A673 (cell line): ENCODE measurements at regions not wholly inside any gene's neighbourhood (a gene's known extent, or its start where the extent isn't known, plus 50 kb on each side); places are given as distances from the start of the nearest gene placed in this dataset.

Experiments used
- EZH2 ChIP-seq: fragments of 200-600 bp; sonication (generic); IDR thresholded peaks from 2 replicates; pipeline ENCODE4 v1.6.1; 2017; ENCODE audit warnings: borderline replicate concordance, low read depth, mild to moderate bottlenecking, mixed read lengths, antibody characterized with exemption, low read length; ENCODE audit not compliant: poor library complexity, severe bottlenecking
- TF ChIP-seq, protein P1 (sequence below): fragments of 300-800, 200-600 bp; sonication (generic); conservative IDR thresholded peaks from 2 replicates; pipeline ENCODE4 v1.5.1; 2017; ENCODE audit warnings: low read depth, mild to moderate bottlenecking, antibody characterized with exemption, low read length, moderate library complexity, mixed read lengths

DNA sequence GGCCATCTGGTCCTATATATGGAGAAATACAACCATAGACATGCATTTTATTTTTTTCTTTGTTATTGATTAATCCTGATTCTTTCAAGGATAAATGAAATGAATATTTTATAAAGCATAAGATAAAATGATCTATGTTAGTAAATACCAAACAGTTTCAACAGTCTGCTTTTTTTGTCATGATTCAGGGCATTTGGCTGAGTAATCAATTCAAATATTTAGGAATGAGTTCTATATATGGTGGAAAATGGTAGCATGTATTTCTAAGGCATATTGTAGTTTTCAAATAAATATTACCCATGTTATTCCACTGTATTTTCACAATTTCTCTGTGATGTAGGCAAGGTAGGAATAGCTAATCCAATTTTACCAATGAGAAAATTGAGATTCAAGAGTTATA, 287.5 kb upstream of the FKBP1C start:
- TF ChIP-seq, protein P1, sequence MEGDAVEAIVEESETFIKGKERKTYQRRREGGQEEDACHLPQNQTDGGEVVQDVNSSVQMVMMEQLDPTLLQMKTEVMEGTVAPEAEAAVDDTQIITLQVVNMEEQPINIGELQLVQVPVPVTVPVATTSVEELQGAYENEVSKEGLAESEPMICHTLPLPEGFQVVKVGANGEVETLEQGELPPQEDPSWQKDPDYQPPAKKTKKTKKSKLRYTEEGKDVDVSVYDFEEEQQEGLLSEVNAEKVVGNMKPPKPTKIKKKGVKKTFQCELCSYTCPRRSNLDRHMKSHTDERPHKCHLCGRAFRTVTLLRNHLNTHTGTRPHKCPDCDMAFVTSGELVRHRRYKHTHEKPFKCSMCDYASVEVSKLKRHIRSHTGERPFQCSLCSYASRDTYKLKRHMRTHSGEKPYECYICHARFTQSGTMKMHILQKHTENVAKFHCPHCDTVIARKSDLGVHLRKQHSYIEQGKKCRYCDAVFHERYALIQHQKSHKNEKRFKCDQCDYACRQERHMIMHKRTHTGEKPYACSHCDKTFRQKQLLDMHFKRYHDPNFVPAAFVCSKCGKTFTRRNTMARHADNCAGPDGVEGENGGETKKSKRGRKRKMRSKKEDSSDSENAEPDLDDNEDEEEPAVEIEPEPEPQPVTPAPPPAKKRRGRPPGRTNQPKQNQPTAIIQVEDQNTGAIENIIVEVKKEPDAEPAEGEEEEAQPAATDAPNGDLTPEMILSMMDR = no peak
- no peak for TF ChIP-seq EZH2
